HG03520 (cell line): ENCODE measurements at regions not wholly inside any gene's neighbourhood (a gene's known extent, or its start where the extent isn't known, plus 50 kb on each side); places are given as distances from the start of the nearest gene placed in this dataset.

Source experiments
- ATAC-seq: cut with Tn5 transposase; IDR thresholded peaks from one replicate; pipeline ENCODE4 v1.9.1; 2021; ENCODE audit warnings: mild to moderate bottlenecking, moderate library complexity; ENCODE audit not compliant: unreplicated experiment

GRCh38 chr5:74268297-74268696 lies 372.2 kb downstream of the ENC1 start:
- ATAC-seq = no peak

- no peak for ATAC-seq
Observed at GRCh38 chr5:74266836-74267235, 373.7 kb downstream of the ENC1 start.

- ATAC-seq = no peak
Observed at GRCh38 chr5:74266132-74266531, 374.4 kb downstream of the ENC1 start.

- ATAC-seq = no peak
Observed at GRCh38 chr5:74262544-74263207, 377.9 kb downstream of the ENC1 start.

- ATAC-seq = no peak
Observed at GRCh38 chr5:74261866-74262265, 378.7 kb downstream of the ENC1 start.

- ATAC-seq = no peak
Observed at GRCh38 chr5:74261421-74261820, 379.1 kb downstream of the ENC1 start.

GRCh38 chr5:74259572-74259971 lies 381.0 kb downstream of the ENC1 start:
- no peak for ATAC-seq

GRCh38 chr5:74258314-74258665 lies 382.2 kb downstream of the ENC1 start:
- ATAC-seq = no peak

- no peak for ATAC-seq
Observed at GRCh38 chr5:74257645-74258313, 382.7 kb downstream of the ENC1 start.

GRCh38 chr5:74257060-74257527 lies 383.4 kb downstream of the ENC1 start:
- no peak for ATAC-seq

- ATAC-seq = no peak
Observed at GRCh38 chr5:74255692-74256392, 384.7 kb downstream of the ENC1 start.

- no peak for ATAC-seq
Observed at GRCh38 chr5:74254257-74254656, 386.3 kb downstream of the ENC1 start.

- no peak for ATAC-seq
Observed at GRCh38 chr5:74252044-74252443, 388.5 kb downstream of the ENC1 start.

- ATAC-seq = no peak
Observed at GRCh38 chr5:74251141-74252035, 389.1 kb downstream of the ENC1 start.

- no peak for ATAC-seq
Observed at GRCh38 chr5:74250304-74251102, 390.0 kb downstream of the ENC1 start.

GRCh38 chr5:74248576-74248975 lies 392.0 kb downstream of the ENC1 start:
- no peak for ATAC-seq

GRCh38 chr5:74244406-74244805 lies 396.1 kb downstream of the ENC1 start:
- ATAC-seq = no peak

- no peak for ATAC-seq
Observed at GRCh38 chr5:74243634-74244033, 396.9 kb downstream of the ENC1 start.

GRCh38 chr5:74242516-74242915 lies 398.0 kb downstream of the ENC1 start:
- no peak for ATAC-seq

- no peak for ATAC-seq
Observed at GRCh38 chr5:74241751-74242140, 398.8 kb downstream of the ENC1 start.
